Peyer's patch (tissue), 4 donors: ENCODE measurements at regions not wholly inside any gene's neighbourhood (a gene's known extent, or its start where the extent isn't known, plus 50 kb on each side); places are given as distances from the start of the nearest gene placed in this dataset.

Source experiments
- DNase-seq, 3 donors: peaks; one replicate each; pipeline ENCODE4 v3.0.0-alpha.2; 2017 to 2019
- H3K27ac ChIP-seq, 4 donors: fragments of 200-600 bp; sonication (generic); one replicate each; pipeline ENCODE4 v1.5.1; 2016 to 2019
- H3K27me3 ChIP-seq, 2 donors: fragments of 200-600 bp; sonication (generic); one replicate each; pipeline ENCODE4 v1.5.1; 2019
- H3K36me3 ChIP-seq, 3 donors: fragments of 200-600 bp; sonication (generic); one replicate each; pipeline ENCODE4 v1.5.1; 2016 to 2019
- H3K4me1 ChIP-seq, 4 donors: fragments of 200-600 bp; sonication (generic); one replicate each; pipeline ENCODE4 v1.5.1; 2016 to 2019
- H3K4me3 ChIP-seq, 4 donors: fragments of 200-600 bp; sonication (generic); 1 replicate in 3 of 4; 2 replicates in 1 of 4; pipeline ENCODE4 v1.5.1; 2016 to 2019; ENCODE audit warnings: mild to moderate bottlenecking in 1 of 4
- H3K9me3 ChIP-seq, 4 donors: fragments of 200-600 bp; sonication (generic); one replicate each; pipeline ENCODE4 v1.5.1; 2016 to 2019; ENCODE audit warnings: mild to moderate bottlenecking in 1 of 4
- POLR2A ChIP-seq, 2 donors: fragments of 450-650 bp; IDR thresholded peaks; one replicate each; pipeline ENCODE4 v1.5.1; 2017; ENCODE audit warnings: antibody characterized with exemption in 2 of 2, mild to moderate bottlenecking in 2 of 2, moderate library complexity in 2 of 2
- TF ChIP-seq, protein P1 (sequence below), 6 experiments: fragments of 450-650 bp in 4 of 6; fragments of 200-600 bp in 2 of 6; sonication (generic) in 1 of 6; IDR thresholded peaks; one replicate each; pipeline ENCODE4 v1.5.1; 2017 to 2019; ENCODE audit warnings: antibody characterized with exemption in 6 of 6, mild to moderate bottlenecking in 3 of 6, moderate library complexity in 1 of 6

DNA sequence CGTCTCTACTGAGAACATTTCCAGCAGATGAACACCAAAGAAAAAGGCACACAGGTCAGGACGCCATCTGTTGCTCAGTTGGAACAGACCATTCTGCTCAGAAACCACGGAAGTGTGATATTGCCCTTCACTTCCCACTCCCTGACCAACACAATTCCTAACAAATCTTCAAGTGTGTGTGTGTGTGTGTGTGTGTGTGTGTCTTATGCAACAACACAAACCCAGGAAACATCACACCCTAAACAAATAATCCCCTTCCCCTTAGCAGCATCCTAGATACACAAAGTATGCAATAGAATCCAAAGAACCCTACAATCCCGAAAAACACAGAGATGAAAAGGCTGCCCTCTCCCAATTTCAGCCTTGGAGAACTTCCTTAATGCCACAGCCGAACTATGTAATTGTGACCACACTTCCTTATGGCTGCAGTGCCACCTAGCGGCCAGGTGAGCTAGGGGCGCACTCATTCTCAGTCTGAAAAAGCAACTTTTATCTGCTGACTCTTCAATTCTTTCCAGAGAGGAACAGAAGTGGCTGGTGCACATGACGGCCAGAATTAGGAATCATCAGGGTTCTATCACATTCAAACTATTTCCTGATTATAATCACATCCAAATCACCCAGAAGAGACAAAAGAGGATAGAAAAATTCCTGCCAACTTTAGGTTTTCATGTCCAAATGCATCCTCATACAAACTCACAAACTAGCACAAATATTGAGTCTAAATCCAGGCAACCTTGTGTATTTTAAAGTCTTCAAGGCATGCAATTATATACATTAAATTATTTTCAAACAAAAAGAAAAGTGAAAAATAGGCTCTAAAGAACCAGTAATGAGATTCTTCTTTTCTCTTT is 164.9 kb downstream of the DHX15 start:
- Histone ChIP-seq H3K27ac (no peak overlapping the region), H3K27me3 (no peaks in the 10 kb centered on the region), H3K36me3 (no peaks in the 10 kb centered on the region), H3K4me3 (no peak overlapping the region), H3K4me1 (no peaks in the 10 kb centered on the region), H3K9me3 (no peaks in the 10 kb centered on the region)
- TF ChIP-seq, protein P1, sequence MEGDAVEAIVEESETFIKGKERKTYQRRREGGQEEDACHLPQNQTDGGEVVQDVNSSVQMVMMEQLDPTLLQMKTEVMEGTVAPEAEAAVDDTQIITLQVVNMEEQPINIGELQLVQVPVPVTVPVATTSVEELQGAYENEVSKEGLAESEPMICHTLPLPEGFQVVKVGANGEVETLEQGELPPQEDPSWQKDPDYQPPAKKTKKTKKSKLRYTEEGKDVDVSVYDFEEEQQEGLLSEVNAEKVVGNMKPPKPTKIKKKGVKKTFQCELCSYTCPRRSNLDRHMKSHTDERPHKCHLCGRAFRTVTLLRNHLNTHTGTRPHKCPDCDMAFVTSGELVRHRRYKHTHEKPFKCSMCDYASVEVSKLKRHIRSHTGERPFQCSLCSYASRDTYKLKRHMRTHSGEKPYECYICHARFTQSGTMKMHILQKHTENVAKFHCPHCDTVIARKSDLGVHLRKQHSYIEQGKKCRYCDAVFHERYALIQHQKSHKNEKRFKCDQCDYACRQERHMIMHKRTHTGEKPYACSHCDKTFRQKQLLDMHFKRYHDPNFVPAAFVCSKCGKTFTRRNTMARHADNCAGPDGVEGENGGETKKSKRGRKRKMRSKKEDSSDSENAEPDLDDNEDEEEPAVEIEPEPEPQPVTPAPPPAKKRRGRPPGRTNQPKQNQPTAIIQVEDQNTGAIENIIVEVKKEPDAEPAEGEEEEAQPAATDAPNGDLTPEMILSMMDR (IDR thresholded peaks at IDR 0.05), result peak; percentile 33 to 92 (median 86)
- TF ChIP-seq POLR2A (IDR thresholded peaks at IDR 0.05), result no peak
- DNase-seq, result peak; percentile 49 to 86 (median 81)

DNA sequence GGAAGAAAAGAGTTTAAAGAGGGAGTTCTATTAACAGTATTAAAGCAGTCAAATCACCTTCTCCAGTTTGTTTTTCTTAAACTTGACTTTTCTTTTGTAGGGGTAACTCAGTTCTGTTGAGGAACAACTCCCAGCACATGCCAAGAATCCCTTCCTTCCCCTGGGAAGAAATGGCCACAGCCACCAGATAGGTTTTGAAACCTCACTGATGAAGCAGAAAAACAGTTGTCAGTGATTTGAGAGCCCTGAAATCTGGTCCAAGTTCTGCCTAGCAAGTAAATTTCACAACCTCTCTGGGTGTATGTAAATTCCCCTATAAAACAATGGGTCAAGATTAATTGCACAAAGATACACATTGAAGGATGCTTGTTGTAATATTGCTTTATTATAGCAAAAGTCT is 167.1 kb downstream of the DHX15 start:
- Histone ChIP-seq H3K4me3 (no peak overlapping the region), H3K27ac (no peak overlapping the region), H3K9me3 (no peaks in the 10 kb centered on the region), H3K36me3 (no peaks in the 10 kb centered on the region), H3K4me1 (no peaks in the 10 kb centered on the region), H3K27me3 (no peaks in the 10 kb centered on the region)
- DNase-seq, result no peak
- TF ChIP-seq, protein P1 (IDR thresholded peaks at IDR 0.05), result no peak
- no peak for TF ChIP-seq POLR2A (IDR thresholded peaks at IDR 0.05)

DNA sequence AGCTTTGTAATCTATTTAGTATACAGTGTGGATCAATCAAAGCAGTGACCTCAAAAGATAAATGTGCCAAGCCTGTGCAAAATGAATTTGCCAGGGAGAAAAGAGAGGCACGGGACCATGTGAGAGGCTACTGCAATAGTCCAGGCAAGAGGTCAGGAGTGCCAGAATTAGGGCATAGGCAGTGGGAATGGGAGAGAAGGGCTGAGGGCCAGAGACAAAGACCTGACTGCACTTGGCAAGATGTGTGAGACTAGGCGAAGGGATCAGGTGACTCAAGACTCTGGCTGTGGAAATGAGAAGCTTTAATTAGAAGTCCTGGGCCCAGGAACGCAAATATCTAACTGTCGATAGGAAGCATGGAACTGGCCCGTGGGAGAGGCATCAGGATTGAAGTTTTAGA is 168.1 kb downstream of the DHX15 start:
- Histone ChIP-seq H3K4me1 (no peaks in the 10 kb centered on the region), H3K36me3 (no peaks in the 10 kb centered on the region), H3K4me3 (no peak overlapping the region), H3K9me3 (no peaks in the 10 kb centered on the region), H3K27ac (no peak overlapping the region), H3K27me3 (no peaks in the 10 kb centered on the region)
- no peak for TF ChIP-seq POLR2A (IDR thresholded peaks at IDR 0.05)
- TF ChIP-seq, protein P1 (IDR thresholded peaks at IDR 0.05), result no peak
- DNase-seq, result no peak

DNA sequence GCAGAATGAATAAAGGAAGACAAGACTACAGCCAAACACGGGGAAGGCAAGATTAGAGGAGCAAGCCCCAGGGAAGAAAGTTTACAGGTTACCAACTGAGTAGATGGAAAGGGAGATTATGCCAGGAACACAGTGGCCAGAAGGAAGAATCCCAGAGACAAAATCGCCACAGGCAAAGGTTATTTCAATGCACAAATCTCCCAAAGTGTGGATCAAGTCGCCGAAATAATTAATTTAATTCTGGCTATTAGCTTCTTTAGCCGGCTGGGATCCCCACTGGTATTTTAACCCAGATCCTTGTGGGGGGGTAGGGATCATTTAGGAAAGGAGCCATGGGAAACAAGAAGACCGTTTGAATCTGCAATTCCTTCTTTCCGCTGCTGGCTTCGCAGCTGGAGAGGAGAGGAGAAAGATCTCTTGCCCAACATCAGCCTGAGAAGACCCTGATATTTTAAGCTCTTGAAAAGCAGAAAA is 171.0 kb downstream of the DHX15 start:
- H3K4me3 ChIP-seq, result no peak overlapping the region
- TF ChIP-seq, protein P1 (IDR thresholded peaks at IDR 0.05), result no peak
- no peak for TF ChIP-seq POLR2A (IDR thresholded peaks at IDR 0.05)
- H3K4me1 ChIP-seq, result no peaks in the 10 kb centered on the region
- H3K27ac ChIP-seq, result no peak overlapping the region
- H3K27me3 ChIP-seq, result no peaks in the 10 kb centered on the region
- no peaks in the 10 kb centered on the region for H3K9me3 ChIP-seq
- DNase-seq, result no peak
- H3K36me3 ChIP-seq, result no peaks in the 10 kb centered on the region

DNA sequence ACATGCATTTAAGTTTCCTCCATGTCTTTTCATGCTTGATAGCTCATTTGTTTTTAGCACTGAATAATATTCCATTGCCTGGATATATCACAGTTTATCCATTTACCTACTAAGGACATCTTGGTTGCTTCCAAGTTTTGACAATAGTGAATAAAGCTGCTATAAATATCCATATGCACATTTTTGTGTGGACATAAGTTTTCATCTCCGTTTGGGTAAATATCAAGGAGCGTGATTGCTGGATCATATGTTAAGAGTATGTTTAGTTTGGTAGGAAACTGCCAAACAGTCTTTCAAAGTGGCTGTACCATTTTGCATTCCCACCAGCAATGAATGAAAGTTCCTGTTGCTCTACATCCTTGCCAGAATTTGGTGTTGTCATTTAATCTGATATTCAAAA is 172.5 kb downstream of the DHX15 start:
- TF ChIP-seq POLR2A (IDR thresholded peaks at IDR 0.05), result no peak
- TF ChIP-seq, protein P1 (IDR thresholded peaks at IDR 0.05), result no peak
- DNase-seq, result no peak
- Histone ChIP-seq H3K9me3 (no peaks in the 10 kb centered on the region), H3K36me3 (no peaks in the 10 kb centered on the region), H3K27ac (no peak overlapping the region), H3K4me1 (no peaks in the 10 kb centered on the region), H3K27me3 (no peaks in the 10 kb centered on the region), H3K4me3 (no peak overlapping the region)
